CD14-positive monocyte (primary cell): ENCODE measurements at regions not wholly inside any gene's neighbourhood (a gene's known extent, or its start where the extent isn't known, plus 50 kb on each side); places are given as distances from the start of the nearest gene placed in this dataset.

ENCODE experiments used
- DNase-seq, 3 donors: peaks; one replicate each; pipeline ENCODE4 v3.0.0-alpha.2; 2011 to 2022
- H2AFZ ChIP-seq: 2 replicates; pipeline ENCODE4 v1.6.0; 2012; ENCODE audit warnings: mild to moderate bottlenecking, low read depth, low read length, inconsistent platforms; ENCODE audit not compliant: insufficient read depth, poor library complexity, severe bottlenecking
- H3K27ac ChIP-seq, 2 donors: 1 replicate in 1 of 2; 2 replicates in 1 of 2; pipeline ENCODE4 v1.5.1; 2012 to 2013; ENCODE audit warnings: low read length in 2 of 2, control low read depth in 1 of 2, inconsistent platforms in 1 of 2, low read depth in 1 of 2, mild to moderate bottlenecking in 1 of 2
- H3K27me3 ChIP-seq, 2 donors: one replicate each; pipeline versions ENCODE4 v1.6.0 to v1.6.1; 2011 to 2013; ENCODE audit warnings: low read length in 2 of 2; ENCODE audit not compliant: control insufficient read depth in 2 of 2, insufficient read depth in 2 of 2
- H3K36me3 ChIP-seq, 2 donors: replicated peaks in 1 of 2; 1 replicate in 1 of 2; 2 replicates in 1 of 2; pipeline versions ENCODE4 v1.5.1 to v1.6.1; 2012 to 2013; ENCODE audit warnings: low read length in 2 of 2, control low read depth in 1 of 2, inconsistent platforms in 1 of 2, mild to moderate bottlenecking in 1 of 2; ENCODE audit not compliant: insufficient read depth in 2 of 2, control insufficient read depth in 1 of 2
- H3K4me1 ChIP-seq, 2 donors: 1 replicate in 1 of 2; 2 replicates in 1 of 2; pipeline versions ENCODE4 v1.5.1 to v1.6.1; 2012 to 2013; ENCODE audit warnings: low read length in 2 of 2, control low read depth in 1 of 2, inconsistent platforms in 1 of 2, mild to moderate bottlenecking in 1 of 2, moderate library complexity in 1 of 2; ENCODE audit not compliant: insufficient read depth in 2 of 2, control insufficient read depth in 1 of 2
- H3K4me2 ChIP-seq: replicated peaks from 2 replicates; pipeline ENCODE3; 2012; ENCODE audit warnings: low read length, moderate library complexity, mild to moderate bottlenecking; ENCODE audit not compliant: poor library complexity, severe bottlenecking; ENCODE audit errors: extremely low read depth
- H3K4me3 ChIP-seq, 3 experiments: fragments of 200-600 bp in 1 of 3; sonication (generic) in 1 of 3; replicated peaks in 1 of 3; 1 replicate in 2 of 3; 2 replicates in 1 of 3; pipeline ENCODE4 v1.5.1; 2011 to 2013; ENCODE audit warnings: low read length in 3 of 3, mild to moderate bottlenecking in 3 of 3, control low read depth in 2 of 3, low read depth in 2 of 3, inconsistent platforms in 1 of 3, moderate library complexity in 1 of 3
- H3K79me2 ChIP-seq: 2 replicates; pipeline ENCODE4 v1.6.0; 2012; ENCODE audit warnings: mild to moderate bottlenecking, control low read depth, inconsistent platforms, low read length, moderate library complexity; ENCODE audit not compliant: insufficient read depth
- H3K9ac ChIP-seq: 2 replicates; pipeline ENCODE4 v1.6.0; 2017; ENCODE audit warnings: low read length, mild to moderate bottlenecking; ENCODE audit not compliant: insufficient read depth, poor library complexity, severe bottlenecking
- H3K9me3 ChIP-seq, 2 donors: replicated peaks in 1 of 2; 1 replicate in 1 of 2; 2 replicates in 1 of 2; pipeline versions ENCODE4 v1.5.1 to v1.6.1; 2012 to 2013; ENCODE audit warnings: low read length in 2 of 2, control low read depth in 1 of 2; ENCODE audit not compliant: control insufficient read depth in 1 of 2, insufficient read depth in 1 of 2
- H4K20me1 ChIP-seq: 2 replicates; pipeline ENCODE4 v1.6.0; 2012; ENCODE audit warnings: mild to moderate bottlenecking, low read length, control low read depth, moderate library complexity; ENCODE audit not compliant: insufficient read depth
- H3K27ac Mint-ChIP-seq, 7 donors: one replicate each; pipeline ENCODE4 v1.8.0; 2020; ENCODE audit warnings: mild to moderate bottlenecking in 7 of 7, mixed read lengths in 7 of 7, moderate library complexity in 6 of 7, inconsistent platforms in 2 of 7
- H3K27me3 Mint-ChIP-seq, 3 donors: one replicate each; pipeline ENCODE4 v1.8.0; 2021 to 2022; ENCODE audit warnings: low read depth in 3 of 3, mild to moderate bottlenecking in 3 of 3, mixed read lengths in 3 of 3, moderate library complexity in 3 of 3, inconsistent platforms in 1 of 3
- H3K36me3 Mint-ChIP-seq, 2 donors: one replicate each; pipeline ENCODE4 v1.8.0; 2020; ENCODE audit warnings: mixed read lengths in 2 of 2, inconsistent platforms in 1 of 2, mild to moderate bottlenecking in 1 of 2
- H3K4me1 Mint-ChIP-seq: one replicate; pipeline ENCODE4 v1.8.0; 2020; ENCODE audit warnings: mild to moderate bottlenecking, mixed read lengths
- H3K4me3 Mint-ChIP-seq, 2 donors: one replicate each; pipeline ENCODE4 v1.8.0; 2020; ENCODE audit warnings: mild to moderate bottlenecking in 2 of 2, mixed read lengths in 2 of 2, moderate library complexity in 1 of 2
- H3K9me3 Mint-ChIP-seq, 7 donors: one replicate each; pipeline ENCODE4 v1.8.0; 2020 to 2022; ENCODE audit warnings: mixed read lengths in 7 of 7, mild to moderate bottlenecking in 6 of 7, moderate library complexity in 6 of 7, inconsistent platforms in 2 of 7
- CTCF ChIP-seq: fragments of 200-600 bp; IDR thresholded peaks from one replicate; pipeline ENCODE4 v1.8.0; 2022; ENCODE audit warnings: antibody characterized with exemption, mild to moderate bottlenecking
- WGBS: methylation state at CpG from one replicate; pipeline ENCODE4 v1.1.5; 2013; ENCODE audit warnings: missing lambda C conversion rate; ENCODE audit not compliant: insufficient coverage; 5-methylcytosine and 5-hydroxymethylcytosine counted together
- intact Hi-C, 2 donors: fragments of 100-400 bp; cut with micrococcal nuclease; formaldehyde crosslinking; loops; one replicate each; pipeline versions ENCODE4 v1.15.0 to v1.15.1; 2023

- no peak for DNase-seq
- no peaks in the 10 kb centered on the region for H3K27me3 ChIP-seq
- intact Hi-C loops: no loop called here
- H3K9me3 ChIP-seq: peaks cover 2% of the 10 kb centered on the region in 2 donors
- peaks cover 0 to 2% (median 0%) of the 10 kb centered on the region in 7 donors for H3K9me3 Mint-ChIP-seq
- H3K36me3 Mint-ChIP-seq: no peaks in the 10 kb centered on the region
- H3K27me3 Mint-ChIP-seq: no peaks in the 10 kb centered on the region
- no peak overlapping the region for H3K27ac ChIP-seq
- no peak overlapping the region for H2AFZ ChIP-seq
- no peak overlapping the region for H3K4me3 ChIP-seq
- no peaks in the 10 kb centered on the region for H3K4me1 Mint-ChIP-seq
- H3K79me2 ChIP-seq: no peaks in the 10 kb centered on the region
- H3K36me3 ChIP-seq: no peaks in the 10 kb centered on the region
- H3K4me3 Mint-ChIP-seq: no peak overlapping the region
- H3K4me1 ChIP-seq: no peaks in the 10 kb centered on the region
- H3K27ac Mint-ChIP-seq: no peak overlapping the region
- no peak for TF ChIP-seq CTCF
- no peak overlapping the region for H3K4me2 ChIP-seq
- no CpG with 5 or more reads among the region's 2 CpGs for WGBS
- no peak overlapping the region for H3K9ac ChIP-seq
- H4K20me1 ChIP-seq: no peaks in the 10 kb centered on the region
Observed at GRCh38 chr12:23126794-23127193, 501.8 kb downstream of the ETNK1 start.

- Histone ChIP-seq H4K20me1 (no peaks in the 10 kb centered on the region), H3K9me3 (peaks cover 0 to 4% of the 10 kb centered on the region in 2 donors), H3K4me1 (no peaks in the 10 kb centered on the region), H3K36me3 (no peaks in the 10 kb centered on the region), H3K27me3 (no peaks in the 10 kb centered on the region), H3K9ac (no peak overlapping the region), H3K27ac (no peak overlapping the region), H3K79me2 (no peaks in the 10 kb centered on the region), H3K4me2 (no peak overlapping the region), H3K4me3 (no peak overlapping the region), H2AFZ (no peak overlapping the region)
- WGBS: 100% methylated on average over 1 of the region's 3 CpGs
- no peak for DNase-seq
- Mint-ChIP-seq H3K4me1 (no peaks in the 10 kb centered on the region), H3K27ac (no peak overlapping the region), H3K36me3 (no peaks in the 10 kb centered on the region), H3K9me3 (peaks cover 0 to 3% (median 0%) of the 10 kb centered on the region in 7 donors), H3K4me3 (no peak overlapping the region), H3K27me3 (no peaks in the 10 kb centered on the region)
- no peak for TF ChIP-seq CTCF
- intact Hi-C loops: no loop called here
Observed at GRCh38 chr12:23127701-23128100, 502.7 kb downstream of the ETNK1 start.
